GM12872 (cell line): ENCODE measurements at regions not wholly inside any gene's neighbourhood (a gene's known extent, or its start where the extent isn't known, plus 50 kb on each side); places are given as distances from the start of the nearest gene placed in this dataset.

Experiments used
- TF ChIP-seq, protein P1 (sequence below): IDR thresholded peaks from 3 replicates; pipeline ENCODE4 v1.5.1; 2011; ENCODE audit warnings: low read depth, mild to moderate bottlenecking, low read length, moderate library complexity; ENCODE audit not compliant: insufficient read depth

DNA sequence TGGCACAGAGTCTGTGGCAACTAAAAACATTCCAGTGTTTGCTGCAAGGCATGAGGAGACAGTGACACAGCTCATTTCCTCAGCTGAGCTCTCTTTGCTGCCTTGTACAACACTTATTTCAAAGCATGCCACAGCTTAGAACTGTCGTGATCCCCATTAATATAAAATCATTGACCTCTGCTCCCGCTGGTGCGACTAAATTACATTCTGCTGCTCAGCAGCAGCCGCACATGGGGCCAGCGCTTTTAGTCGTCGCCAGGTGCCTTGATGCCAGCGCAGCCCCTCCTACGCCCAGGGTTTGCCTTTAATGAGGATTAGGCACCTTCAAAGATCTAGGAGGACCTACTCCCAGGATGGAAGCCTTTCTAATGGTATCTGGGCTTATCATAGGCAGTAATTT, 717.9 kb upstream of the POU3F2 start:
- TF ChIP-seq, protein P1, sequence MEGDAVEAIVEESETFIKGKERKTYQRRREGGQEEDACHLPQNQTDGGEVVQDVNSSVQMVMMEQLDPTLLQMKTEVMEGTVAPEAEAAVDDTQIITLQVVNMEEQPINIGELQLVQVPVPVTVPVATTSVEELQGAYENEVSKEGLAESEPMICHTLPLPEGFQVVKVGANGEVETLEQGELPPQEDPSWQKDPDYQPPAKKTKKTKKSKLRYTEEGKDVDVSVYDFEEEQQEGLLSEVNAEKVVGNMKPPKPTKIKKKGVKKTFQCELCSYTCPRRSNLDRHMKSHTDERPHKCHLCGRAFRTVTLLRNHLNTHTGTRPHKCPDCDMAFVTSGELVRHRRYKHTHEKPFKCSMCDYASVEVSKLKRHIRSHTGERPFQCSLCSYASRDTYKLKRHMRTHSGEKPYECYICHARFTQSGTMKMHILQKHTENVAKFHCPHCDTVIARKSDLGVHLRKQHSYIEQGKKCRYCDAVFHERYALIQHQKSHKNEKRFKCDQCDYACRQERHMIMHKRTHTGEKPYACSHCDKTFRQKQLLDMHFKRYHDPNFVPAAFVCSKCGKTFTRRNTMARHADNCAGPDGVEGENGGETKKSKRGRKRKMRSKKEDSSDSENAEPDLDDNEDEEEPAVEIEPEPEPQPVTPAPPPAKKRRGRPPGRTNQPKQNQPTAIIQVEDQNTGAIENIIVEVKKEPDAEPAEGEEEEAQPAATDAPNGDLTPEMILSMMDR, result no peak

DNA sequence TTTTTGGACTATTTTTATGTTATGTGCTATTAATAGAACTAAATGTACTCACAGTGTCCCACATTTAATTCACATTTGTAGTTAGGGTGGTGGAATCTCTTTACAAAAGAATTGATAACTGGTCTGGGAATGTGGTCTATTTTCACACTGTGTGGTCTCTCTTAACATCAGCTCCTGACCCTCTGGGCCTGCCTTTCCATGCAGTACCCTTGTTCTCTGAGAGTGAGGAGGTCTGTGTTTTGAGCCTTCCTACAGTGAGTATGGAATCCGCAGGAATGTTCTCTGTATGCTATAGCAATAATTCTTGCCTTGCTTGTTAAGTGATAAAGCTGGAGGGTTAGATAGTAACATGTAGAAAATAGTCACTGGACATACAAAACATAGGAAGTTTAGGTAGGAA, 717.3 kb upstream of the POU3F2 start:
- TF ChIP-seq, protein P1, result no peak

DNA sequence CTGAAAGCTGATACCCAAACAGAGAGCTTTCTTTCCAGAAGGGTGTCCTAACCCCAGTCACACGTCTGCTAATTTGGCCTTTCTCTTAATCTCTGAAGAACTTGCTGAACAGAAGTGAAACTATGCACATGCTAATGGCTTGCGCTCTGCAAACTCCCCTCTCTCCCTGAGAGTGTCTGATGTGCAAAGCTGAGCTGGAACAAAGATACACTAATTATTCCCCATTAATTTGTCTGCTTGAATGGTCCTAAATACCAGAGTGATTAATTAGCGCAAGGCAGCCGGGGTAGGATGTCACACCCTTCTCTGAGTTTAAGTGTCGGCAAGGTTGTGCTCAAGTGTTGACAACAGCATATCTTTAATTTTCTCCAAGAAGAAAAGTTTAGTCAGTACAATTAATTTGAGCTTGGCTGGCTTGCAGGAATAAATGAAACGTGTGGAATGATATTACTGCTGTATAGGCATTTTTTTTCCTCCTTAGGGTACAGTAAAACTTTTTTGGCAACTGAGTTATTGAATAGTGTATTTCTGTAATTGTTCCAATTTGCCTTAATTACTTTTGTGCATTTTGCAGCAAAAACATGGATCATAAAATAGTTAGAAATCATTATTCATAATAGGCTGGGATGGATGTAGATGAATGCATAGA, 715.9 kb upstream of the POU3F2 start:
- TF ChIP-seq, protein P1, result no peak

DNA sequence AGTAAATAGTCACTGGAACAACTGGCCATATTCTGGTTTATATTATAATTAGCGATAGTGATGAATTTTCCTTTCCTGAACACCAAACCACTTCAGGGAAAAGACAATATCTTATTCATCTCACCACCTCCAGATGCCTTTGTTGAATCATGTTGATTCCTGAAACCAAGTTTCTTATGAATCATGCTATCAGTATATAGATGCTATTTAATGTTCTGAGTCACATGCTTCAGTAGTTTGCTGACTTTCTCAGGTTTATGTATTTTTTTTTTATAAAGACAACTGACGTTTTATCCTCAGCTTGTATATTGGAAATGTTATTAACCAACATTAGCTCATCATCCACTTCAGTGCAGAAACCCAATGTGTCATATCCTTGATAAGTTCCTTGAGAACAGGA, 710.2 kb upstream of the POU3F2 start:
- TF ChIP-seq, protein P1, result no peak

DNA sequence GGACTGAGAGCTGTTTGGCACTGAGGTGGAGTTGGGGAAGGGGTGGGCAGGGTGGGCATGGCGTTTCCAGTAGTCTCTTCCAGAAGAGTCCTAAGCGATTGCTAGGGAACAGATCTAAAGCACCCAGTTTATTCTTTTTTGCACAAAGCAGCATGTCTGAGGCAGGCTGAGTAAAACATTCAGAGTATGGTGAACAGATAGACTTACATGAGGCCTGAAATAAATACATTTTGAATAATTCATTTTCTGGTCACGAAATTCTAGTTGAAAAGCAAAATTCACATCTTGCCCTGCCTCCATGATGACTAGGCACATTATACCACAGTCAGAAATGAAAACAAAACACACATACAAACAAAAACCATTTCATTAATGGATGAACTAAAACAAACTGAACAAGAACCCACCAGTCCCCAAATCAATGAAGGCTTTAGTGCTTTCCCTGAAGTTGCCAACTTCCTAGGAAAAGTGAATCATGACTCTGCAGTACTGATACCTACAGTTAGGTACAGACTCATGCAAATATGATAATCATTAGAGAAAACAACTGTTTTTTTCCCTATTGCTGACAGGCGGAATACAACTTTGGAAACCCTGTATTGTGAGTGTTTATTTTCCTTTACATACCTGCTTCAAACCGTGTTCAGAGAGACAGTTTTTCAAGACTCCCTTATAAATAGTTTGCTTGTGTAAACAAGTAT, 702.9 kb upstream of the POU3F2 start:
- TF ChIP-seq, protein P1, result no peak

DNA sequence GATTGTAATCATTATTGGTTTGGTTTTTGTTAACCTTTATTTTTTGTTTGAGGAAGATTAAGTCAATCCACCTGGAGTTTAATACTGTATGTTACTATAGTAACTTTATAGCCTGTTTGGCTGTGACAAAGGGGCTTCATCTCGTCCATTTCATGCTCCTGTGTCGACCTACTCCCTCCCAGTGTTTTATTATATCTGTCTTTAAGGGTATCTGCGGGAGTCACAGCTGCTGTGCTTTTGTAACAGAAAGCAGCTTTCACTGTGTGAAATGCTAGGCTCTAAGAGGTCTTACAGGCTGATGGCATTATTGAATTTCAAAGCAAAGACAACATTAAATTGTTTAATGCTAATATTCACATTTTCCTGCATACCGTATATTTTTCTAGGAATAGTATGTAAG, 698.0 kb upstream of the POU3F2 start:
- TF ChIP-seq, protein P1, result no peak

DNA sequence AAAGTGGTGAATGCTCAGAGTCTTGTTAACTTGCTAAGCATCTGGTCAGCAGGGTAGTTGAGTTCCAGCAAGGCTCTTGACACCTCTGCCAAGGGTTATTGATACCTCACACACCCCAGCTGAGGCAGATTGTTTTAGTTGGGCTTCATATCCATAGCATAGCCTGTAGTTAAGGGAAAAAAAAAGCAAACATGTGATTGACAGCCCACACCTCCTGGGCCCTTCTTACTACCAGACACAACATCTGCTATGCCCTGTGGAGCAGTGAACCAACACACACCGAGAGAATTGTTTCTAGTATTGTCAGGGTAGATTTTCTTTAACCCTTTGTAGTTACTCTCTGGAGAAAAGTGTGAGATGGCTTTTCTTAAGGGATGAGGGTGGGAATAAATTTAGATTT, 697.0 kb upstream of the POU3F2 start:
- TF ChIP-seq, protein P1, result no peak
